ACC112 (cell line): ENCODE measurements at regions not wholly inside any gene's neighbourhood (a gene's known extent, or its start where the extent isn't known, plus 50 kb on each side); places are given as distances from the start of the nearest gene placed in this dataset.

Experiments used
- H2AFZ ChIP-seq: fragments of 200-600 bp; sonication (generic); one replicate; pipeline ENCODE4 v1.6.0; 2017; ENCODE audit warnings: antibody characterized with exemption, low read length; ENCODE audit not compliant: unreplicated experiment
- H3K27ac ChIP-seq: fragments of 200-600 bp; sonication (generic); 2 replicates; pipeline ENCODE4 v1.5.1; 2014; ENCODE audit warnings: low read depth, mild to moderate bottlenecking, antibody characterized with exemption, low read length, moderate library complexity
- H3K27me3 ChIP-seq: fragments of 200-600 bp; sonication (generic); 2 replicates; pipeline ENCODE4 v1.6.1; 2014; ENCODE audit warnings: mild to moderate bottlenecking, antibody characterized with exemption, low read length, moderate library complexity, mixed read lengths; ENCODE audit not compliant: insufficient read depth
- H3K36me3 ChIP-seq: fragments of 200-600 bp; sonication (generic); 2 replicates; pipeline ENCODE4 v1.6.1; 2016; ENCODE audit warnings: mild to moderate bottlenecking, antibody characterized with exemption, low read length, moderate library complexity, mixed read lengths; ENCODE audit not compliant: insufficient read depth
- H3K4me1 ChIP-seq: fragments of 200-600 bp; sonication (generic); one replicate; pipeline ENCODE4 v1.6.1; 2016; ENCODE audit warnings: low read length, mixed read lengths; ENCODE audit not compliant: insufficient read depth, unreplicated experiment, control insufficient read depth
- H3K4me3 ChIP-seq: fragments of 200-600 bp; sonication (generic); 2 replicates; pipeline ENCODE4 v1.5.1; 2014; ENCODE audit warnings: mild to moderate bottlenecking, low read depth, low read length
- H3K79me2 ChIP-seq: fragments of 200-600 bp; sonication (generic); one replicate; pipeline ENCODE4 v1.6.0; 2016; ENCODE audit warnings: low read length; ENCODE audit not compliant: control insufficient read depth, unreplicated experiment, insufficient read depth

DNA sequence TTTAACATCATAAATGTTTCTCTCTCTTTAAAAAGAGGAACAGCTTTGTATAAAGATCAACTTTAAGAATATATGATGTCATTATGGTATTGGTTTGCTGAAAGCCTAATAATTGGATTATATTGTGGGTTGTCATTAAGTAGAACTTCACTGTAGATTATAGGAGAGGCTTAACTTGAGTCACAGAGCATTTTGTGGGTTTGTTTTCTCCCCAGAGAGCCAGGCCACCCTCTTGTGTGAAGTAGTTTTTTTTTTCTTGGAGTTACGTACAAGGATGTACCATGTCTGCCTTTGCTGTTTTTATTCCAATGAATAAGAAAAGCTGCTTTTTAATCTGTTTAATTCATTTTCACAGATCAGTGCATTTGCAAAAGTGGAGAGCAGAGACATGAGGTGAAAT, 354.8 kb upstream of the TBL1XR1 start:
- Histone ChIP-seq H3K36me3 (no peaks in the 10 kb centered on the region), H3K27me3 (no peaks in the 10 kb centered on the region), H3K4me3 (no peak overlapping the region), H3K4me1 (peaks cover 9% of the 10 kb centered on the region), H3K27ac (no peak overlapping the region), H3K79me2 (no peaks in the 10 kb centered on the region), H2AFZ (no peak overlapping the region)

DNA sequence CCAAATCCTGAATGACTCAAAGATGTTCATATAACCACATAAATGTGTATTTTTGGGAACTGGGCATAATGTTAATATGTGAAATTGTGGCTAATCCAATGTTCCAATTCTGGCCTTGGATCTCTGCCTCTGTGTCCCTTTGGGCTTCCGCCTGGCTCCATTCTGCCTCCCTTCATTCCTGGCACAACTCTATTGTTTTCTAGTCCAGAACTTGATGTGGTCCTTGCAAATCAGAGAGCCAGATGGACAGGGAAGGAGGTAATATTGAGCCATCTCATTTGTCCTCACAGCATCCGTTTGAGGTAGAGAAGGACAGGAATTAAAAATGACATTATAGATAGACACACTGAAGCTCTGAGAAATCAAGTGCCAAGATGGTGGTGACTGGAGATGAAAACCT, 355.7 kb upstream of the TBL1XR1 start:
- Histone ChIP-seq H3K79me2 (no peaks in the 10 kb centered on the region), H3K36me3 (no peaks in the 10 kb centered on the region), H3K4me3 (no peak overlapping the region), H3K27ac (no peak overlapping the region), H2AFZ (no peak overlapping the region), H3K4me1 (peaks cover 9% of the 10 kb centered on the region), H3K27me3 (no peaks in the 10 kb centered on the region)

DNA sequence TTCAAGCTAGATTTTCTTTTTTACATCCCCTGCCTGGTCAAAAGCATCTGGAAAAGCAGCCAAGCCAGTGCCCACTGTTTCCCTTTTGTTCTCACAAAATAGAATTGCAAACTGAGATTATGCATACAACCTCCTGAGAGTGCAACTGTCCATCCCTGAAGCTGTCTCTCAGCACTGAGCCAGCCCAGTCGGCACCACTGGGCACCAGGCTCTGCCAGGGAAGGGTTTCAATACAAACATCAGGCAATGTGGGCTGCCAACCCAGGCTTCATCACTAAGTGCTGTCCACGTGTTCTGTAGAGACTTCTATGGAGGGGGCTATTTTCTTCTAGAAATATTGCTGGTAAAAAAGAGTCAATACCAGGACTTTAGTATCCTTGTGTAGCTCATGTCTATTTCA, 356.3 kb upstream of the TBL1XR1 start:
- Histone ChIP-seq H3K4me3 (no peak overlapping the region), H2AFZ (peak overlapping the region; percentile 24), H3K27ac (no peak overlapping the region), H3K36me3 (no peaks in the 10 kb centered on the region), H3K4me1 (peaks cover 9% of the 10 kb centered on the region), H3K27me3 (no peaks in the 10 kb centered on the region), H3K79me2 (no peaks in the 10 kb centered on the region)

GRCh38 chr3:177554895-177555759, 357.8 kb upstream of the TBL1XR1 start:
- H3K79me2 ChIP-seq: no peaks in the 10 kb centered on the region
- H2AFZ ChIP-seq: peak overlapping the region; percentile 96
- H3K36me3 ChIP-seq: no peaks in the 10 kb centered on the region
- no peak overlapping the region for H3K4me3 ChIP-seq
- no peak overlapping the region for H3K27ac ChIP-seq
- H3K27me3 ChIP-seq: no peaks in the 10 kb centered on the region
- peaks cover 9% of the 10 kb centered on the region for H3K4me1 ChIP-seq

DNA sequence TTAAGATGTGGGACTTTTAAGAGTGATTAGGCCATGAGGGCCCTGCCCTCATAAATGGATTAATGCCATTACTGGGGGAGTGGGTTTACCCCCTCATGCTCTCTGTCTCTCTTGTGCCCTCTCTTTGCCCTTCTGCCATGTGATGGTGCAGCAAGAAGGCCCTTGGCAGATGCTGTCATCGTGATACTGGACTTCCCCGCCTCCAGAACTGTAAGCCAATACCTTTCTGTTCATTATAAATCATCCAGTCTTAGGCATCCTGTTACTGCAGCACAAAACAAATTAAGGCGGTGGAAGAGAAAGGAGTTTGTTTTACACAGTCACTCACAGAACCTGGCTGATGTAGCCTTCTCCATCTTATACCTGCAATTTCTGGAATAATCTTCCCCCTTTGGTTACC, 360.3 kb upstream of the TBL1XR1 start:
- Histone ChIP-seq H3K36me3 (no peaks in the 10 kb centered on the region), H3K4me1 (peaks cover 9% of the 10 kb centered on the region), H3K4me3 (no peak overlapping the region), H3K79me2 (no peaks in the 10 kb centered on the region), H3K27me3 (no peaks in the 10 kb centered on the region), H2AFZ (no peak overlapping the region), H3K27ac (no peak overlapping the region)

DNA sequence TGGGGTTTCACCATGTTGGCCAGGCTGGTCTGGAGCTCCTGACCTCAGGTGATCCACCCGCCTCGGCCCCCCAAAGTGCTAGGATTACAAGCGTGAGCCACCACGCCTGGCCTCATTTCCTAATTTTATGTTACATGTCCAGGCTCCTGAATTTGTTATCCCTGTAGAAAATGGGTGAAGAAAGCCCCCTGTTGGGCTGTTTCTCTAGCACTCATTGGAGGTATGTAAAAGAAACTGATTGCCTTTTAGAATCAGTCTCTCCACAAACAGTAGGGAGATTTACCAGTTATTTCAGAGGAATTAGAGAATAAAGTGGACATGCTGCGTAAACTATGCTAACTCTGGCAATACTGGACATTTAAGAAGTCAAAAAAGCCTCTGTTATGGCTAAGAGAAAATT, 364.1 kb upstream of the TBL1XR1 start:
- Histone ChIP-seq H3K4me3 (no peak overlapping the region), H3K27me3 (no peaks in the 10 kb centered on the region), H3K27ac (no peak overlapping the region), H3K79me2 (no peaks in the 10 kb centered on the region), H3K4me1 (no peaks in the 10 kb centered on the region), H2AFZ (no peak overlapping the region), H3K36me3 (no peaks in the 10 kb centered on the region)

DNA sequence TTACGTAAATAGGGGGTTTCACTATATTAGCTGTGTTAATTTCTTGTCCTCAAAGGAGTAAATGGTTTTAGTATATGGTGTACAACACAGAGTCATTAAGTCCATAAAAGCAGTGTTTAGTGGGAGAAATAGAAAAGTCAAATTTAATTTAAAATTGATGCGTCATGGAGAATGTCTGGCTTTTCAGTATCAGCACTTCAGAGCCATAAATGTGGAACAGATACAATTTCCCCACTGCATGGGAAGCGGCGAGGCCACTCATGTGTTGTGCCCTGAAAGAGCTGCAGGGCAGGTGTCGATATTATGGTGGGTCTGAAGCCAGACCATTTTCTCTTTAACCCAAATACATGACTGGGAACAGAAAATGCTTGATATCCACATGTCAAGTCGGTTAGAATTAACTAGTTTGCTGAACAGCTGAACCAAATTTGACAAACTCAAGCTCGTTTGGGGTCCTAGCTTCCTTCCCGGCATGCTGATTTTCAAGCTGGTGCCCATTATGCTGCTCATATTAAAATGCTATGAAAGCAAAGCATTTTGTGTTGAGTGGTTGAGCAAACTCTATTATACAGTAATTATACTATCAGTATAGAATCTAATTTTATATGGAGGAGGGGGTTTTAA, 364.6 kb upstream of the TBL1XR1 start:
- no peak overlapping the region for H2AFZ ChIP-seq
- no peaks in the 10 kb centered on the region for H3K79me2 ChIP-seq
- H3K4me3 ChIP-seq: no peak overlapping the region
- no peaks in the 10 kb centered on the region for H3K27me3 ChIP-seq
- no peaks in the 10 kb centered on the region for H3K36me3 ChIP-seq
- H3K4me1 ChIP-seq: no peaks in the 10 kb centered on the region
- no peak overlapping the region for H3K27ac ChIP-seq

- Histone ChIP-seq H3K4me1 (no peaks in the 10 kb centered on the region), H3K79me2 (no peaks in the 10 kb centered on the region), H3K27me3 (no peaks in the 10 kb centered on the region), H3K4me3 (no peak overlapping the region), H3K36me3 (no peaks in the 10 kb centered on the region), H3K27ac (no peak overlapping the region), H2AFZ (peak overlapping the region; percentile 62)
Observed at GRCh38 chr3:177563243-177563780, 366.0 kb upstream of the TBL1XR1 start.

DNA sequence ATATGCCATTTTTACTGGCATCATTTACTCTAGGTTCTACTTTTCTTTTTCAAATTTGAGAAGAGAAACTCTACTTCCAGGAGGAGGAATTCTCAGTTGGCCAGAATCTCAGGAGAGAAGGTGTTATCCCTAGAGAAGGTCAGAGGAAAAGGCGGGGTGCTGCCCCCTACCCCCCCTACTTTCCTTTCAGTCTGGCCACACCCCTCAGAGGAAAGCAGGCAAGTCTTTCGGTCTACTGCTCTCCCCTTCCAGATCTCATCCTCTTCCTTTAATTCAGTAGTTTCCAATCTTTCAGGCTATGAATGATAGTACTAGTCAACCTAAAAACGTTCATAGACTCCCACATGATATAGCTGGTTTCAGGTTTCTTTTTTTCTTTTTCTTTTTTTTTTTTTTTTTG, 366.5 kb upstream of the TBL1XR1 start:
- H3K4me3 ChIP-seq: no peak overlapping the region
- no peak overlapping the region for H3K27ac ChIP-seq
- no peaks in the 10 kb centered on the region for H3K36me3 ChIP-seq
- peak overlapping the region; percentile 62 for H2AFZ ChIP-seq
- no peaks in the 10 kb centered on the region for H3K4me1 ChIP-seq
- no peaks in the 10 kb centered on the region for H3K79me2 ChIP-seq
- no peaks in the 10 kb centered on the region for H3K27me3 ChIP-seq

DNA sequence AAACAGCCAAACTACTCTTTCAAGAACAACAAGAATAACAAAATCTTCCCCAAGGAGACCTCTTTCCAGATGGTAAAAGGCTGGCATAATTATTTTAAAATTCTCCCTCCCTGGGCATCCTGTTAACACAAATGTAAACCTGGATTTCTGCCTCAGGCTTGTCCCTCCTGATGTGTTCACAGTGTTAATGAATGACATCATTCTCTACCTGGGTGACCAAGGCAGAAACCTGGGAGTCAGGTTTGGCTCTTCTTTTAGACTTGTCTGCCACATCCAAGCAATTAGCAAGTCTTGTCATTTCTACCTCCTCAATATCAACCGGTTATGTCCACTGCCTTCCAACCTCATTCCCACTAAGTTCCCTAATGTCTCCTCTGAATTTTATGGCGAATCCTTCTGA, 368.7 kb upstream of the TBL1XR1 start:
- Histone ChIP-seq H3K4me3 (no peak overlapping the region), H3K79me2 (no peaks in the 10 kb centered on the region), H3K36me3 (no peaks in the 10 kb centered on the region), H2AFZ (no peak overlapping the region), H3K4me1 (no peaks in the 10 kb centered on the region), H3K27me3 (no peaks in the 10 kb centered on the region), H3K27ac (no peak overlapping the region)

- H3K27me3 ChIP-seq: no peaks in the 10 kb centered on the region
- H2AFZ ChIP-seq: no peak overlapping the region
- no peak overlapping the region for H3K4me3 ChIP-seq
- no peaks in the 10 kb centered on the region for H3K79me2 ChIP-seq
- H3K36me3 ChIP-seq: no peaks in the 10 kb centered on the region
- no peak overlapping the region for H3K27ac ChIP-seq
- H3K4me1 ChIP-seq: no peaks in the 10 kb centered on the region
Observed at GRCh38 chr3:177567833-177568232, 370.6 kb upstream of the TBL1XR1 start.
